ENCODE measurements at regions not wholly inside any gene's neighbourhood (a gene's known extent, or its start where the extent isn't known, plus 50 kb on each side); places are given as distances from the start of the nearest gene placed in this dataset.

DNA sequence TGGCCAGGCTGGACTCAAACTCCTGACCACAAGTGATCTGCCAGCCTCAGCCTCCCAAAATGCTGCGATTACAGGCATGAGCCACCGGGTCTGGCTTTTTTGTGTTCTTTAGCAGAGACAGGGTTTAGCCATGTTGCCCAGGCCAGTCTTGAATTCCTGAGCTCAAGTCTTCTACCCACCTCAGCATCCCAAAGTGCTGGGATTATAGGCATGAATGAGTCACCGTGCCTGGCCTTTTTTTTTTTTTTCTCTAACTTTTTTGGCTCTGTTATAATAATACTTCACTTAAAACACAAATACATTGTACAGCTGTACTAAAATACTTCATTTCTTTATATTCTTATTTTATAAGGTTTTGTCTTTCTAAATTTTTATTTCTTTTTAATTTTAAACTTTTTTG, 599.5 kb upstream of the PCDH9 start:
- Histone ChIP-seq H3K4me3 (replicated peaks; ENCODE audit: low read depth, low read length) (no peak overlapping the region), H3K36me3 (ENCODE audit: control insufficient read depth, insufficient read depth, low read length) (no peaks in the 10 kb centered on the region)

DNA sequence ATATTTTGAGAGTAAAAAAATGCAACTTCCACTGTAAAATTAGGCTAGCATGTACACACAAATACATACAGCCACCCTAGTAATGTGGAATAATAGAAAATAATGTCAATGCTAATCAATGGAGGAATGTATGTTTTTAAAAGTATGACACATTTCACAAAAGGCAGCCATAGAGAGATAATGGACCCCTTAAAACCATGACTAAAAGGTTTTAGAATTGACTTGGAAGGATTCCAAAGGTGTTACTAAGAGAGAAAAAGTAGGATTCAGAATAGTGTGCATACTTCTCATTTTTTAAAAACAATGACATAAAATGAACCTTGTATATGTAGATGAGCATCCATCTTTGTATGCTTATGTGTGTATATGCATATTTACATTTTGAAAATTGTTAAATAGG, 597.9 kb upstream of the PCDH9 start:
- Histone ChIP-seq H3K36me3 (ENCODE audit: control insufficient read depth, insufficient read depth, low read length) (no peaks in the 10 kb centered on the region), H3K27me3 (replicated peaks; ENCODE audit: control insufficient read depth, insufficient read depth, low read length) (no peaks in the 10 kb centered on the region), H3K4me3 (replicated peaks; ENCODE audit: low read depth, low read length) (no peak overlapping the region)
- TF ChIP-seq CTCF (IDR thresholded peaks at IDR 0.05; ENCODE audit: insufficient read depth, low read length, poor library complexity, severe bottlenecking), result no peak
- DNase-seq (ENCODE audit: extremely low read depth, insufficient read length), result no peak

More for the DNA sequence above, 599.5 kb upstream of the PCDH9 start:
- no peak for DNase-seq (ENCODE audit: extremely low read depth, insufficient read length)
- H3K27me3 ChIP-seq (replicated peaks; ENCODE audit: control insufficient read depth, insufficient read depth, low read length), result no peaks in the 10 kb centered on the region
- no peak for TF ChIP-seq CTCF (IDR thresholded peaks at IDR 0.05; ENCODE audit: insufficient read depth, low read length, poor library complexity, severe bottlenecking)

GRCh38 chr13:67821606-67822005, 591.5 kb upstream of the PCDH9 start:
- Histone ChIP-seq H3K36me3 (ENCODE audit: control insufficient read depth, insufficient read depth, low read length) (no peaks in the 10 kb centered on the region), H3K27me3 (replicated peaks; ENCODE audit: control insufficient read depth, insufficient read depth, low read length) (no peaks in the 10 kb centered on the region), H3K4me3 (replicated peaks; ENCODE audit: low read depth, low read length) (no peak overlapping the region)
- no peak for TF ChIP-seq CTCF (IDR thresholded peaks at IDR 0.05; ENCODE audit: insufficient read depth, low read length, poor library complexity, severe bottlenecking)
- DNase-seq (ENCODE audit: extremely low read depth, insufficient read length), result no peak

DNA sequence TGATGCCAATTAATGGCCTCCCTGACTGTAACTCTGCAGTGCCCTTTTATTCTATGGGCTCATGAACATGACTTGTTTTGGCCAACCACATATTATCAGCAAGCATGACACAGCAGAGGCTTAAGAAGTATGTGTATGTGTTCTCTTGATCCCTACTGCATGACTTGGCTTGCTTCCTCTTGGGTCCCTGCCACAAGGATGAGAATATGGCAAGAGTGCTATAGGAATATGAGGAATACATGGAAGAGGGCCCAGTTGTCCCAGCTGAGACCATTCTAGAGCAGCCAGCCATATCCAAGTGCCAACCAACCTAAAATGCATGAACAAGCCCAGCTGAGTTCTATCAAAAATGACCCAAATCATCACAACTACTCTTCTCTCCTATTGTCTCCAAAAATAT, 576.7 kb upstream of the PCDH9 start:
- no peak for TF ChIP-seq CTCF (IDR thresholded peaks at IDR 0.05; ENCODE audit: insufficient read depth, low read length, poor library complexity, severe bottlenecking)
- no peaks in the 10 kb centered on the region for H3K36me3 ChIP-seq (ENCODE audit: control insufficient read depth, insufficient read depth, low read length)
- DNase-seq (ENCODE audit: extremely low read depth, insufficient read length), result no peak
- H3K4me3 ChIP-seq (replicated peaks; ENCODE audit: low read depth, low read length), result no peak overlapping the region
- H3K27me3 ChIP-seq (replicated peaks; ENCODE audit: control insufficient read depth, insufficient read depth, low read length), result no peaks in the 10 kb centered on the region

DNA sequence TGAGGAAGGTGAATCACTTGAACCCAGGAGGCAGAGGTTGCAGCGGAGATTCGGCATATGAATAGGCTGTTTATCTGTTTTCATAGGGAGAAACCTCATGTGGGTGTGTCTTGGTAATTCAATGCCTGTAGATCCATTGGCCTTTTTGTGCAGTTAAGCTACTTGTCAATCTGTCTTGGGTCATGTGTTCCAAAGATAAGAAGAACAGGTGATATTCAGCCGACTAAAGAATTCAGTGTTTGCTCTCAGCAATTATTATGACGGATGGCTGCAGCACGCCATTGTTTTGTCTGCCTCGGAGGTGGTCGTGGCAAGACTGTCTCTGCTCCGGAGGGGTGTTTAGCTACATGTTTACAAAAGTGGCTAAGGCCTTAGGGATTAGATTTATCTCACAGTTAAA, 573.0 kb upstream of the PCDH9 start:
- TF ChIP-seq CTCF (IDR thresholded peaks at IDR 0.05; ENCODE audit: insufficient read depth, low read length, poor library complexity, severe bottlenecking), result no peak
- DNase-seq (ENCODE audit: extremely low read depth, insufficient read length), result no peak
- no peak overlapping the region for H3K4me3 ChIP-seq (replicated peaks; ENCODE audit: low read depth, low read length)
- no peaks in the 10 kb centered on the region for H3K36me3 ChIP-seq (ENCODE audit: control insufficient read depth, insufficient read depth, low read length)
- no peaks in the 10 kb centered on the region for H3K27me3 ChIP-seq (replicated peaks; ENCODE audit: control insufficient read depth, insufficient read depth, low read length)

DNA sequence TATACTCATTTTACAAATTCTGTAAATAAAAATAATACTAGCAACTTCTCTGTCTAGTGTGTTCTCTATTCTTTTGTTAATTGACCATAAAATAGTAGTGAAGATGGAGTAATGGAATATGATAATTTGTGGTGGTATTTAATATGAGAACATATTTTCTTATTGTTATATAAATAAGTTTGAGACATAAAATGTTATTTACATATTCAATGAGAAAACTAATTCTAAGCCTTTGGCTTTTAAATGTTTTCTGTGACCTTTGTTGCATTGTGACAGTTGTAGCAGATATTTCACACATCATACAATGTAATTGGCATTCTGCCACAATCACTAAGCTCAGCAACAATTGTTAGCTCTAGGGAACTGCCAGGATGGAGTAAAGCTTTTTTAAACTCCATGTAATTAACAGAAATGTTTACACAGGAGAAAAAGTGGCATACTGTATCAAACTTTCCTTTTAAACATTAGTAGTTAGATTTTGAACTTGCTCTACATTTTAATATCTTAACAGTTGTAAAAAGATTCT, 562.1 kb upstream of the PCDH9 start:
- H3K27me3 ChIP-seq (replicated peaks; ENCODE audit: control insufficient read depth, insufficient read depth, low read length), result no peaks in the 10 kb centered on the region
- no peaks in the 10 kb centered on the region for H3K36me3 ChIP-seq (ENCODE audit: control insufficient read depth, insufficient read depth, low read length)
- H3K4me3 ChIP-seq (replicated peaks; ENCODE audit: low read depth, low read length), result no peak overlapping the region
- no peak for TF ChIP-seq CTCF (IDR thresholded peaks at IDR 0.05; ENCODE audit: insufficient read depth, low read length, poor library complexity, severe bottlenecking)
- no peak for DNase-seq (ENCODE audit: extremely low read depth, insufficient read length)
